ENCODE measurements at regions not wholly inside any gene's neighbourhood (a gene's known extent, or its start where the extent isn't known, plus 50 kb on each side); places are given as distances from the start of the nearest gene placed in this dataset.

DNA sequence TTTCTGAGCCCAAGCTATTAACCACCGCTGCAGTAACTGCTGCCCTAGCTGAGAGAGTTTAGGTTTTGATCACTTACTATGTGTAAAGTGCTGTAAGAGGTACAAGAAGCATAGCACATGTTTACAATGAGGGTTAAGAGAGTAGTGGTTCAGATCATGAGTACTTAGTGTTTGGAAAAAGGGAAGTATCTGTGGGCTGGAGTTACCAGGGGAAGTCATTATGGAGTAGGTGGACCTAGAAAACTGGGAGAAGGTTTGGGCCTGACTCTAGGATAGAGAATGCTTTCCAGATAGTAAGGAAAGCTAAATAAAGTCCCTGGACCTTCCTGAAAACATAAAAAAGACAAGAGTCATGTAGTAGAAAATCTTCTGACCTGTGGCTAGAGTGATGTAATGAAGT lies 149.6 kb upstream of the PLXNA2 start:
- DNase-seq (ENCODE audit: low read depth, low spot score), result no peak
- ChIA-PET CTCF (interaction anchor here (1.1 kb wide), 1 partner anchor 34 kb away, joined by 3 read pairs; no protein-coding TSS in a partner anchor), POLR2A (no interaction called here)
- no peak overlapping the region for H3K4me3 ChIP-seq (ENCODE audit: low read depth, low read length)
- TF ChIP-seq, protein P1, sequence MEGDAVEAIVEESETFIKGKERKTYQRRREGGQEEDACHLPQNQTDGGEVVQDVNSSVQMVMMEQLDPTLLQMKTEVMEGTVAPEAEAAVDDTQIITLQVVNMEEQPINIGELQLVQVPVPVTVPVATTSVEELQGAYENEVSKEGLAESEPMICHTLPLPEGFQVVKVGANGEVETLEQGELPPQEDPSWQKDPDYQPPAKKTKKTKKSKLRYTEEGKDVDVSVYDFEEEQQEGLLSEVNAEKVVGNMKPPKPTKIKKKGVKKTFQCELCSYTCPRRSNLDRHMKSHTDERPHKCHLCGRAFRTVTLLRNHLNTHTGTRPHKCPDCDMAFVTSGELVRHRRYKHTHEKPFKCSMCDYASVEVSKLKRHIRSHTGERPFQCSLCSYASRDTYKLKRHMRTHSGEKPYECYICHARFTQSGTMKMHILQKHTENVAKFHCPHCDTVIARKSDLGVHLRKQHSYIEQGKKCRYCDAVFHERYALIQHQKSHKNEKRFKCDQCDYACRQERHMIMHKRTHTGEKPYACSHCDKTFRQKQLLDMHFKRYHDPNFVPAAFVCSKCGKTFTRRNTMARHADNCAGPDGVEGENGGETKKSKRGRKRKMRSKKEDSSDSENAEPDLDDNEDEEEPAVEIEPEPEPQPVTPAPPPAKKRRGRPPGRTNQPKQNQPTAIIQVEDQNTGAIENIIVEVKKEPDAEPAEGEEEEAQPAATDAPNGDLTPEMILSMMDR (IDR thresholded peaks at IDR 0.05; ENCODE audit: insufficient read depth, low read length, missing control alignments), result no peak

DNA sequence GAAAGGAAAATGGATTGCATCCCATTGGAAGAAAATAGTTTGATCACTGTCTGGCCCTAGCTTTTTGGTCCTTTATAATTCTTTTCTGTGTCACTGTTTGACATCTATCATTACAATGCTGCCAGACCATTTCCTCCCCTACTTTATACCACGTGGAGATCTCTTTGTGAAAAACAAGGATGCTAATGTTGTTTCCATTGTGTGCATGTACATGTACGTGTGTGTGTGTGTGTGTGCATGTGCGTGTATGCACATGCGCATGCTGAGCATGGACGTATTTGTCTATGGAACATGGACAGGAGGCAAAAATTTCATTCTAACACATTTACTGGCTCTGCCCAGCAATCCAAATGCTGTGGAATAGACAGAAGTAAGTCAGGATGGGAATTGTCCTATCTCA lies 153.1 kb upstream of the PLXNA2 start:
- TF ChIP-seq, protein P1 (IDR thresholded peaks at IDR 0.05; ENCODE audit: insufficient read depth, low read length, missing control alignments), result no peak
- no peak overlapping the region for H3K4me3 ChIP-seq (ENCODE audit: low read depth, low read length)
- POLR2A ChIA-PET, result no interaction called here
- CTCF ChIA-PET, result no interaction called here
- no peak for DNase-seq (ENCODE audit: low read depth, low spot score)

DNA sequence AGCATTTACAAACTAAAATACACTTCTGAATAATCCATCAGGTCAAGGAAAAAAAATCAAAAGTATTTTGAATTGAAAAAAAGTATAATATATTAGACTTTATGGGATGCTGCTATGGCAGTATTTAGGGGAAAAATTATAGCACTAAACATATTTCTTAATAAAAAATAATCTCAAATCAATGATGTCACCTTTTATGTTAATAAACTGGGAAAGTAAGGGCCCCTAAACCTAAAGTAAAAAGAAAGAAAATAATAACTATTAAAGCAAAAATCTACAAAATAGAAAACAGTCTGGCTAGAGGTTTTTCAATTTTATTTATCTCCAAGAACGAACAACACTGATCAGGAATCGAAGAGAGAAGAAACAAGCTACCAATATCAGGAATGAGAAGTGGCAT lies 160.8 kb upstream of the PLXNA2 start:
- POLR2A ChIA-PET, result no interaction called here
- CTCF ChIA-PET, result no interaction called here

DNA sequence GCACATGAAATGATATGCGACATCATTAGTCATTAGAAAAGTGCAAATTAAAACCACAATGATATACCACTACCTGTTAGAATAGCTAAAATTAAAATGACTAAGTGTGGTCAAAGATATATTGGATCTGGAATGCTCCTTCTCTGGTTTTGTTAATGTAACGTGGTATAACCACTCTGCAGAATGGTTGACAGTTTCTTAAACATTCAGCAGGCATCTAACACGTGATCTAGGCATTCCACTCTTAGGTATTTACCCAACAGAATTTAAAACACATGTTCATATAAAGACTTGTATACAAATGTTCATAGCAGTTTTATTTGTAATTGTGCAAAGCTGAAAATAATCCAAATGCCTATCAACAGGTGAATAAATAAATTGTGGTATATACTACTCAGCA lies 165.0 kb upstream of the PLXNA2 start:
- CTCF ChIA-PET, result no interaction called here
- TF ChIP-seq, protein P1 (IDR thresholded peaks at IDR 0.05; ENCODE audit: insufficient read depth, low read length, missing control alignments), result no peak
- H3K4me3 ChIP-seq (ENCODE audit: low read depth, low read length), result no peak overlapping the region
- POLR2A ChIA-PET, result no interaction called here
- DNase-seq (ENCODE audit: low read depth, low spot score), result no peak

More for the DNA sequence above, 160.8 kb upstream of the PLXNA2 start:
- TF ChIP-seq, protein P1 (IDR thresholded peaks at IDR 0.05; ENCODE audit: insufficient read depth, low read length, missing control alignments), result no peak
- DNase-seq (ENCODE audit: low read depth, low spot score), result no peak
- H3K4me3 ChIP-seq (ENCODE audit: low read depth, low read length), result no peak overlapping the region

DNA sequence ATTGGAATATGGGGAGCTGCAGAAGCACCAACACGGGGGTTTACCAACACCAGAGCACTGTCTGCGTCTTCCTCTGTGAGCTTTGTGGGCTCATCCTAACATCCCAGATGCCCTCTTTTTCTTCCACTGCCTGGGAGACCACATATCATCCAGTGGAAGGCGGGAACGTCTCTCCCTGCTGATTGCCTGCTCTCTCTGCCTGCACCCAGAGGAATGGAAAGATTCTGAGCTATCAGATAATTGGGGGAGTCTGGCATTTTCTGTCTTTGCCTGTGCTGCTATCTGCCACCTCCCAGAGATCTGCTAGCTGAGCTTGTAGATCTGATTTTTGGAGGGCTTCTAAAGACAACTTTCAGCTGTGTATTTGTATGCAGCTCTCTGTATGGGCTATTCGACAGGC lies 166.2 kb upstream of the PLXNA2 start:
- ChIA-PET CTCF (interaction anchor here (0.5 kb wide), 1 partner anchor 324 kb away, joined by 3 read pairs; no protein-coding TSS in a partner anchor), POLR2A (no interaction called here)
- TF ChIP-seq, protein P1 (IDR thresholded peaks at IDR 0.05; ENCODE audit: insufficient read depth, low read length, missing control alignments), result no peak
- no peak for DNase-seq (ENCODE audit: low read depth, low spot score)
- no peak overlapping the region for H3K4me3 ChIP-seq (ENCODE audit: low read depth, low read length)

DNA sequence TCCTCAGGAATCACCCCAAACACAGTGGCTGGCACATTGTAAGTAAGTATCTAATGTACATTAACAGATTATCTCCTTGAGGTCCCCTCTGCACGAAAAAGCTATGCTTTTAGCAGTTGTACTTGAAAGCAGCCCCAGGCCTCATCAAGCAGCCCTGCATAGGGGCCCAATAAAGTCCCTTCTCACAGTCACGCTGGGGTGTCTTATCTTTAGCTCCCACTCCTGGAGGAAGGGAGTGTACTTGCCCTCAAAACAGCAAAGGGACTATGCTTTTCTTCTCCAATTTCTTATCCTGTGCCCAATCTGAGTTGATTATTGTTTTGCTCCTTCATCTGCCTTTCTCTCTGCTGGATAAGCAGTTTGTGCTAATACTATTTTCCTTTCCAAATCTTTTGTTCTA lies 168.8 kb upstream of the PLXNA2 start:
- DNase-seq (ENCODE audit: low read depth, low spot score), result no peak
- ChIA-PET CTCF (no interaction called here), POLR2A (no interaction called here)
- TF ChIP-seq, protein P1 (IDR thresholded peaks at IDR 0.05; ENCODE audit: insufficient read depth, low read length, missing control alignments), result no peak
- no peak overlapping the region for H3K4me3 ChIP-seq (ENCODE audit: low read depth, low read length)

All from AG04449 (cell line).